Esophagus (tissue), 2 donors: ENCODE measurements at regions not wholly inside any gene's neighbourhood (a gene's known extent, or its start where the extent isn't known, plus 50 kb on each side); places are given as distances from the start of the nearest gene placed in this dataset.

Experiments
- H3K27ac ChIP-seq, 2 donors: one replicate each; pipeline ENCODE4 v1.5.1; 2013; ENCODE audit warnings: low read depth in 2 of 2, mild to moderate bottlenecking in 2 of 2, inconsistent platforms in 1 of 2, low read length in 1 of 2, moderate library complexity in 1 of 2
- H3K27me3 ChIP-seq, 2 donors: one replicate each; pipeline ENCODE4 v1.6.1; 2013; ENCODE audit warnings: low read length in 2 of 2, control low read depth in 1 of 2, mild to moderate bottlenecking in 1 of 2; ENCODE audit not compliant: insufficient read depth in 2 of 2, control insufficient read depth in 1 of 2
- H3K36me3 ChIP-seq, 2 donors: one replicate each; pipeline ENCODE4 v1.6.1; 2013; ENCODE audit warnings: low read length in 1 of 2; ENCODE audit not compliant: control insufficient read depth in 2 of 2, insufficient read depth in 2 of 2
- H3K4me1 ChIP-seq, 2 donors: one replicate each; pipeline ENCODE4 v1.6.1; 2013; ENCODE audit warnings: low read length in 1 of 2; ENCODE audit not compliant: control insufficient read depth in 2 of 2, insufficient read depth in 2 of 2
- H3K4me3 ChIP-seq, 2 donors: one replicate each; pipeline ENCODE4 v1.5.1; 2013; ENCODE audit warnings: low read length in 2 of 2, mild to moderate bottlenecking in 2 of 2, low read depth in 1 of 2, moderate library complexity in 1 of 2
- H3K9me3 ChIP-seq, 2 donors: one replicate each; pipeline ENCODE4 v1.6.1; 2013; ENCODE audit warnings: mild to moderate bottlenecking in 2 of 2, low read depth in 1 of 2, low read length in 1 of 2, moderate library complexity in 1 of 2; ENCODE audit not compliant: control insufficient read depth in 2 of 2, insufficient read depth in 1 of 2
- WGBS, 2 donors: extraction: QIAGEN DNeasy Blood & Tissue Kit; methylation state at CpG; one replicate each; pipeline ENCODE4 v1.1.7; 2013; 5-methylcytosine and 5-hydroxymethylcytosine counted together
- donor health status: healthy with polysubstance abuse.
- donor health status: Bipolar disorder and iron deficiency.

DNA sequence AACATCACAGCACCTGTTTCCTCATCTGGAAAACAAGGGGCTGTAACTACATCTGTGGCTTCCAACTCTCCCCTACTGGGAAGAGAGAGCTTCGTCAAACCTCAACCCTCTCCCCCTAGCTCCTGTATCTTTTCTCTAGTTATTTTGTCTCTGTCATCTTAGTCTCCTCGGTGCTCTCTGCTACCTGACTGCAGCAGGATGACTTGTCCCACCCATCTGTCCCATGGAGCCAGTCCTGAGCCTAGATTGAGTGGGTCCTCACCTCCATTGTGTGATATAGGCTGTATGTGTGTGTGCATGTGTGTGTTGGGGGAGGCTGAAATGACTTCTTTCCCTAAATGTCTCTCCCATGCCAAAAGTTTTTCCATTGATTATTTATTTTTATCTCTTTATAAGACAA is 177.3 kb downstream of the EMP1 start:
- H3K27me3 ChIP-seq: no peaks in the 10 kb centered on the region
- no peak overlapping the region for H3K4me3 ChIP-seq
- 91% methylated on average over 2 of the region's 2 CpGs for WGBS, 2 donors
- H3K36me3 ChIP-seq: no peaks in the 10 kb centered on the region
- H3K9me3 ChIP-seq: no peaks in the 10 kb centered on the region
- no peaks in the 10 kb centered on the region for H3K4me1 ChIP-seq
- H3K27ac ChIP-seq: no peak overlapping the region

DNA sequence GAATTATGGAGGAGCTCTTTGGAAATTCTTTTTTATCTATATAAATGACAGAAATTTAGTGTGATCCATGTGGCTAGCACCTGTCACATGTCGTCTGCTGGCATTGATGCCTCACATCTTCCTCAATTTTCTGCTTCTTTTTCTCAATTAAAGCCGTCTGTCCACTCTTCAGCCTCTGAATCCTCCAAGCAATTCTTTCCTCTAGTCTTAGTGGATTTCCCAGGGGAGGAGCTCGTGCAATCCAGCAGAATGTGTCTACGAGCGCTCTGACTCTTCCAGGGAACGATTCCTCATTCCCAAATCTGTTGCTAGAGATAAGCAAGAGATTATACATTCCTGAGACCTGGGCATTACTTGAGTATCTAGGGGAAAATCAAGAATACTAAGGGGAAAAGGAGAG is 176.6 kb downstream of the EMP1 start:
- Histone ChIP-seq H3K36me3 (no peaks in the 10 kb centered on the region), H3K9me3 (no peaks in the 10 kb centered on the region), H3K4me1 (no peaks in the 10 kb centered on the region), H3K4me3 (no peak overlapping the region), H3K27me3 (no peaks in the 10 kb centered on the region), H3K27ac (no peak overlapping the region)
- WGBS, 2 donors: 58 to 74% methylated on average over 6 of the region's 6 CpGs

DNA sequence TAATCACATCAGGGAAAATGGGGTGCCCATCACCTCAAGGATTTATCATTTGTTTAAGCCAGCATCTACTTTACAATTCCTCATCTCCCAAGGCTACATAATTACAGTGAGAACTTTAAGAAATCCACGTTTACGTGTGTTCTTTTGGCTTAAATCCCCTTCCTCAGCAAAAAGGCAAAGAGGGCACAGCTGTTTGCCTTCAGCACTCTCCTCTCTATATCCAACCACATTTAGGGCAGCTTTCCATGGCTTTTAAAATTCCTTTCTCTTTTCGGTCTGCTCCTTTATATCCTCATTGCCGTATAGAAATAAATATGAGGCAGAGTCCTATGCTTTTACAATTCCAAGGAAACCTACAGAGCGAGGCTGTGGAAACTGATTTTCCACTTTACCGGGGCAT is 175.9 kb downstream of the EMP1 start:
- no peaks in the 10 kb centered on the region for H3K36me3 ChIP-seq
- H3K27ac ChIP-seq: no peak overlapping the region
- H3K4me3 ChIP-seq: no peak overlapping the region
- H3K27me3 ChIP-seq: no peaks in the 10 kb centered on the region
- 75 to 79% methylated on average over 6 of the region's 6 CpGs for WGBS, 2 donors
- H3K4me1 ChIP-seq: no peaks in the 10 kb centered on the region
- H3K9me3 ChIP-seq: no peaks in the 10 kb centered on the region

DNA sequence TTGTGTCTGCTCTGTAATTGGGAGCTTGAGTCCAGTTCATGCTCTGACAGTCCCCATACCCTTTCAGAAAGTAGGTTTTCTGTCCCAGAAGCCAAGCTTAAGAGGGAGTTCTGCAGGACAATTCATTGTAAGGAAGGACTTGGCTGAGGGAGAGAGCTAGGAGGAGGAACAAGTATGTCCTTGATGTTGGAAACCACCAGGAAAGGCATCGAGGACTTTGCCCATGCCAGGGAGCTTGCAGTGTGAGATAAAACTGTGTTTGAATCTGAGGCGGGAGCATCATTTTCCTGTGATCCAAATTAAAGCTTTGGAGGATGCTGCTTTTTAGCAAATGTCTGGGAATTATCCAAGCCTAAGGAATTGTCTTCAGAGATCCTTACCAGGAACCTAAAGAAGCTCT is 175.3 kb downstream of the EMP1 start:
- Histone ChIP-seq H3K9me3 (no peaks in the 10 kb centered on the region), H3K4me3 (no peak overlapping the region), H3K27me3 (no peaks in the 10 kb centered on the region), H3K4me1 (no peaks in the 10 kb centered on the region), H3K27ac (no peak overlapping the region), H3K36me3 (no peaks in the 10 kb centered on the region)
- 69 to 77% methylated on average over 2 of the region's 2 CpGs for WGBS, 2 donors

DNA sequence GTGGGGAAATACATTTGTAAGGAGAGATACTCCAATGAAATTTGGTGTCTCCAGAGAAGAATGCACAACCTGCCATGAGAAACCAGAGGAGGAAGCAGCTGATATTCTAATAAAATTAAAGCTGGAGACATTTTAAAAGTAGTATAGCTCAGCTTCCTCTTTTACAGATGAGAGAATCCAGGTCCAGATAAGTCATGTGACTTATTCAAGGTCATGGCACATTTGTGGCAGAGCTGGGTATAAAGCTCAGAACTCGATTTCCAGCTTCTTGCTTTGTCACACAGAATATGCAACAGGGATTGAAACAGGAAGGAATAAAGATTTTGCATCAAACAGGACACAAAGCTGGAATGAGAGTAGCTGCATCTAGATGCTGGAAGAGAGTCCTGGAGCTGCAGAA is 174.8 kb downstream of the EMP1 start:
- no peaks in the 10 kb centered on the region for H3K36me3 ChIP-seq
- no peaks in the 10 kb centered on the region for H3K4me1 ChIP-seq
- 46 to 49% methylated on average over 1 of the region's 1 CpG for WGBS, 2 donors
- no peaks in the 10 kb centered on the region for H3K9me3 ChIP-seq
- H3K27me3 ChIP-seq: no peaks in the 10 kb centered on the region
- H3K4me3 ChIP-seq: no peak overlapping the region
- H3K27ac ChIP-seq: no peak overlapping the region

DNA sequence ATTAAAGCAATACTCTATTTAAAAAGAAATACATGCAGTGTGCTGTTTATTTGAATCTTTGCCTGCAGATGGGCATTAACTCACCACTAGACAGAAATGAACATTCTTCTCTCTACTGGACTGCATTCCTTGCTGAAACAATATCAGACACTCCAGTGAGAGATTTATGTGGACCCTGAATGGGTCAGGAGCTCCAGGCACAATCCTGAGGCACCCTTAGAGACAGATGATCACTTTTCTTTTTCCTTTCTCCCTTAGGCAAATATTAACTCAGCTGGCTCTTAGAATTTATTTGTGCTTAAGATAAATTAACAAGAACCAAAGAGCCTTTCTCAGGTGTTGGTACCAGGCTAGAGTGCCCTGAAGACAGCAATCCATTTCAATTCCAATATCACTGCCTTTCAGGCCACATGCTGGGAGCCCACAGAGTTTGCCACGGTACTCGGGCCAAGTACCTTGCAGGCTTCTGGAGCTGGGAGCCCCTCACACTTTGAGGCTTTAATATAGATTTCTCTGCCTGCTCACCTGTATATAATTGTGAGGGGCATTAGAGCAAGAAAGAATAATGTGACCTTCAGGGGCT is 173.0 kb downstream of the EMP1 start:
- Histone ChIP-seq H3K9me3 (no peaks in the 10 kb centered on the region), H3K4me1 (no peaks in the 10 kb centered on the region), H3K36me3 (no peaks in the 10 kb centered on the region), H3K27me3 (no peaks in the 10 kb centered on the region), H3K27ac (no peak overlapping the region), H3K4me3 (no peak overlapping the region)
- 66 to 86% methylated on average over 2 of the region's 2 CpGs for WGBS, 2 donors

DNA sequence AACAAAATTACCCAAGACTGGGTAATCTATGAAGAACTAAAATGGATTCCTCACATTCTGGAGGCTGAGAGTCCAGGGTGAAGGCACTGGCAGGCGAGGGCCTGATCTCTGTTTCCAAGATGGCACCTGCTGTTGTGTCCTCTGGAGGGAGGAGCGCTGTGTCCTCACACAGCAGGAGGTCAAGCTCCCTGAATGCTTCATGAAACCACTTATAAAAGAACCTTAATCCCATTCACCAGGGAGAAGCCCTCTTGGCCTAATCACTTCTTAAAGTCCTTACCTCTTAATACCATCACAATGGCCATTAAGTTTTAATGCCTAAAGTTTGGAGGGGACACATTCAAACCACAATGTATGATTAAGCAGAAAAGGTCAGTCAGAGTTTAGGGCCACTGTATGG is 172.4 kb downstream of the EMP1 start:
- Histone ChIP-seq H3K9me3 (no peaks in the 10 kb centered on the region), H3K36me3 (no peaks in the 10 kb centered on the region), H3K4me3 (no peak overlapping the region), H3K27me3 (no peaks in the 10 kb centered on the region), H3K27ac (no peak overlapping the region), H3K4me1 (no peaks in the 10 kb centered on the region)
- WGBS, 2 donors: 83 to 93% methylated on average over 2 of the region's 2 CpGs

DNA sequence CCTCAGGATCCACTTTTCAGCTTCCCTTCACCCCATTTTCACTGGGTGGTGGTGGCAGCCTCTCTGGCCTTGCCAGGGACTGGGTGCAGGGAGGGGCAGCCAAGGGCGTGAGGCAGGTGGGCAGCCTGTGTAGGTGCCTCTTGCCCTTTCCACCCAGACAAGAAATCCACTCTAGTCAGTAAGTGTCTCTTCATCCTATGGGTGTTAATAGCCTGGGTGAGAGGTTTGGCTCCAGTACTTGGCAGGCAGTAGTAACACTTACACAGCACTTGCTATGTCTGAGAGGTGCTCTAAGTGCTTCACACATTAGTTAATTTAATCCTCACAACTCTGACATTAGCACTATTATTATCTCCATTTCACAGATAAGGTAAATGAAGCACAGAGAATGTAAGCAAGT is 171.9 kb downstream of the EMP1 start:
- Histone ChIP-seq H3K4me3 (no peak overlapping the region), H3K27me3 (no peaks in the 10 kb centered on the region), H3K27ac (no peak overlapping the region), H3K36me3 (no peaks in the 10 kb centered on the region), H3K4me1 (no peaks in the 10 kb centered on the region), H3K9me3 (no peaks in the 10 kb centered on the region)
- WGBS, 2 donors: 82 to 84% methylated on average over 1 of the region's 1 CpG

DNA sequence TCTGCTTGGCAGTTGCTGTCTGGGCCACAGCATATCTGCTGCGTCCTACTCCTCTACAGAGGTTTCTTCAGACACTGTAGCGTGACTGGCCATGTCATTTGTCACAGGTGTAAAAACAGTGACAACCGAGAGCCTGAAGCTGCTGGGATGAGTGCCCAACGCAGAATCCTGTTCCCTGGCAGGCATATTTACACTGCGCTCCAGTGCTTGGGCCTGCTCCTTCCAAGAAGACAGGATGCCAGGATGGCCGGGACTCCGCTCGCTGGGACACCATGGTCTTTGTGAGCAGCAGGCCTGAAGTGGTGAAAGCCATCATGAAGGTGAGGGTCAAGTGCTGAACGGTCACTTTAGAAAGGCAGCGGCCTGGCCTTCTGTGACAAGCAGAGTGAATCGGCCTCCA is 171.4 kb downstream of the EMP1 start:
- H3K36me3 ChIP-seq: no peaks in the 10 kb centered on the region
- no peaks in the 10 kb centered on the region for H3K9me3 ChIP-seq
- no peak overlapping the region for H3K27ac ChIP-seq

DNA sequence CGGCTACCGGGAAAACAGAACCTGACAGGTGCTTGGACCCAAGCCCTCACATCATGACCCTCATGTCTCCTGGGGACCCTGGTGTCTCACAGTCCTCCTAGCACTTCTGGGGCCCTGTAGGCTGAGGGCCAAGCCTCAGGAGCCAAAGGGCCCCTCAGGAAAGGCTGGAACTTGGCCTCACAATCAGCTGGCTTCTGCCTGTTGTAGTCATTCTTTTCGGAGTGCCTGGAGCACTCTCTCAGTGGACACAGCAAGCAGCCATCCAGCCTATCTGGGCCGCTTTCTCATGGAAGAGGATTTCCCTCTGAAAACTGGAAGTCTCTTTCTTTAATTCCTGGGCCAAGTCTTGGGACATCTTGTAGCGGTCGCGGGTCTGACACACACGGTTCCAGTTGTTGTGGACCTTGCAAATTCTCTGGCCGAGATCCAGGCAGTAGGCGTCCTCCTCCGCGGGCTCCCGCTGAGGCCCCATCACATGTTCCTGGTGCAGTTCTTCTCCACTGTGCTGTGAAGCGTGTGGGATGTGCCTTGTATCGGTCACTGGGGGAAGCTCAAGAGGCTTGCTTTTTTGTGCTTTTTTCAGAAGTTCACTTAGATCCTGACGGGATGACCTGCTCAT is 169.3 kb downstream of the EMP1 start:
- no peaks in the 10 kb centered on the region for H3K36me3 ChIP-seq
- H3K27ac ChIP-seq: no peak overlapping the region
- no peaks in the 10 kb centered on the region for H3K4me1 ChIP-seq
- H3K27me3 ChIP-seq: peaks cover 0 to 2% of the 10 kb centered on the region in 2 donors
- H3K4me3 ChIP-seq: no peak overlapping the region
- H3K9me3 ChIP-seq: no peaks in the 10 kb centered on the region
- WGBS, 2 donors: 90 to 91% methylated on average over 16 of the region's 16 CpGs

More for the DNA sequence above, 171.4 kb downstream of the EMP1 start:
- H3K27me3 ChIP-seq: no peaks in the 10 kb centered on the region
- H3K4me3 ChIP-seq: no peak overlapping the region
- WGBS, 2 donors: 72 to 81% methylated on average over 11 of the region's 11 CpGs
- H3K4me1 ChIP-seq: no peaks in the 10 kb centered on the region
